LoVo (cell line): ENCODE measurements at regions not wholly inside any gene's neighbourhood (a gene's known extent, or its start where the extent isn't known, plus 50 kb on each side); places are given as distances from the start of the nearest gene placed in this dataset.
"Not testable (repeated sequence)": the region's sequence is repeated elsewhere in the genome, so short reads cannot be mapped to it uniquely, and the experiment has no call there.

Experiments used
- DNase-seq: peaks from one replicate; pipeline ENCODE4 v3.0.0-alpha.2; 2016; ENCODE audit warnings: low spot score

GRCh38 chr7:69402696-69403095 lies 195.6 kb upstream of the AUTS2 start:
- DNase-seq = no peak

DNA sequence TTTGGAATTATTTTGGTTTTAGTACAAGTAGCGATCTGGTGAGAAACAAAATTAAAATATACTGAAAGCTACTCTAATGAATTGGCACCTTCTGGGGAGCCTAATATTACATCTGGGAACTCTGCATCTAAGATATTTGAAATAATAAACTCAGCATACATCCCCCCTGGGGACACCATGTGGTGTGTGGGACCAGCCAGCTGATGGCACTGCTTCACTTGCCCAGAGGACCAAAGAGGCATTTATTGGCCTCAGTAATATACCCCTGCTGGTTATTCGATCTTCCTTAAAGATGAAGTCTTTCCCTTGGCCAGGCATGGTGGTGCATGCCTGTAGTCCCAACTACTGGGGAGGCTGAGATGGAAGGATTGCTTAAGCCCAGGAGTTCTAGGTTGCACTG lies 195.1 kb upstream of the AUTS2 start:
- no peak for DNase-seq

GRCh38 chr7:69411018-69411417 lies 187.3 kb upstream of the AUTS2 start:
- DNase-seq = no peak

GRCh38 chr7:69411466-69411865 lies 186.8 kb upstream of the AUTS2 start:
- no peak for DNase-seq

DNA sequence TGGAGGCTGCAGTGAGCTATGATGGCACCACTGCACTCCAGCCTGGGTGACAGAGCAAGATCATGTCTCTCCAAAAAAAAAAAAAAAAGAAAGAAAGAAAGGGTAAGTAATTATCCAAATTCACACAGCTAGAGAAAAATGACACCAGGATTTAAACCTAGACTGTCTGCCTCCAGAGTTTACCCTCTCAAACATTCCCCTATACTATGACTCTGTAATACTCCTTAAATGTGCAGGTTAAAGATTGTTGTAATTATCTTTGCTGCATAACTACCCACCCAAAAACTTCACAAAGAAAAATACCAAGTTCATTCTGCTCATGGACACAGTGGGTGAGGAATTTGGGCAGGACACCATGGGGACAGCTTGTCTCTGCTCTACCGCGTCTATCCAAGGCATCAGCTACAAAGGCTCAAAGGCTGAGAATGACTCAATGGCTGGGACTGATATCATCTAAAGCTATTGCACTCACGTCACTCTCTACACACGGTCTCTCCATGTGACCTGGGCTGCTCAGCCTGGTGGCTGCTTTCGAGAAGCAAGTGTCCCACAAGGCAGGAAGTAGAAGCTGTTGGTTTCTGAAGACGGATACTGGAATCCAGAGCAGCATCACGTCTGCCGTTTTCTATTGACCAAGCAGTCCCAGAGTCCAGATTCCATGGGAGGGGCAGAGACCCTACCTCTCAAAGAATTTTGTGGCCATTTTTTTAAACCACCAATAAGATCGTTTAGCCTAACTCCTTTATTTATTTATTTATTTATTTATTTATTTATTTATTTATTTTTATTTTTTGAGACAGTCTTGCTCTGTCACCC lies 185.7 kb upstream of the AUTS2 start:
- DNase-seq = peak; percentile 40

- no peak for DNase-seq
Measured at GRCh38 chr7:69414555-69414954, 183.7 kb upstream of the AUTS2 start.

DNA sequence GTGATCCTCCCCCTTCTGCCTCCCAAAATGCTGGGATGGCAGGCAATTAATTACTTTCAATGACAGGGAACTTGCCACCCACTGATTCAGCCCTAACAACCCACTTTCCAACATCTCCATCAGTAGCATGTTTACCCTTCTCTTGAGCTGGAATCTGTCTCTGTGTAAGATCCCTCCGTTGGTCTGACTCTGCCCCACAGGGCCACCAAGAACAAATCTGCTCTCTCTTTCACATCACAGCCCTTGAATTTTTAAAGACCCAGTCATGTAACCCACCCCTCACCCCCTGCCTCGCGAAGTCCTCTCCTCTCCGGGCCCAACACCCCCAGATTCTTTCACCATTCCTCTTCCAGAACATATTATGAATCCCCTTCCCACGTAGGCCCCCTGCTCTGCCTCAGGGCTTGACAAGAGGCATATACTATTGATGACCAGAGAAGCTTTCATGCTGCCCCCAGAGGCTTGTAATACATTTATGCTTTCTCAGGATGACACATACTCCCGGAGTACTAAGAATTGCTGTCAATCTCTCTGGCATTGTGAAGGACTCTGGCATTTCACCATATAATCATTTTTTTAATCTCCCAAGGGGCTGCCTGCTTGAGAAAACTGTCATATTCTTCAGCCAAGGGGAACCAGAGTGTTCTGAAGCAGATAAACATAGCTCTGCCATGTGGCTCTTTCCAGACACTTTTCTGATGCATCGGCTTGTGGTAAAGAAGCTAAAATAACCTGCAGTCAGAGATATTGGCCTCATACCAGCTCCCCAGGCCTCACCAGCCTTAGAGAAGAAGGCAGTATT lies 179.2 kb upstream of the AUTS2 start:
- no peak for DNase-seq

DNA sequence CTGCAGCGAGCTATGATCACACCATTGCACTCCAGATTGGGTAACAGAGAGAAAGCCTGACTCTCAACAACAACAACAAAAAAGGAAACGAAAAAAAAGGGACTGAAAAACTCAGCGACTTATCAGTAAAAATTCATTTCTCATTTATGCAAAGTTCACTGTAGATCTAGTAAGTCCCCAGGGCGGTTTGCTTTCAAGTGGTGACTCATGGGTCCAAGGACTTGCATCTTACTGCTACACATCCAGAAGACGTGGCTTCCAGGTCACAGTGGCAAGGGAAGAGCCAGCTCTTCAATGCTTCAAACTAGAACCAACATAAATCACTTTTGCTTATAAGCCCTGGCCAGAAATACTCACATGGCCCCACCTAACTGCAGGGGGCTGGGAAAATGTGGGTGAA lies 178.3 kb upstream of the AUTS2 start:
- no peak for DNase-seq

DNA sequence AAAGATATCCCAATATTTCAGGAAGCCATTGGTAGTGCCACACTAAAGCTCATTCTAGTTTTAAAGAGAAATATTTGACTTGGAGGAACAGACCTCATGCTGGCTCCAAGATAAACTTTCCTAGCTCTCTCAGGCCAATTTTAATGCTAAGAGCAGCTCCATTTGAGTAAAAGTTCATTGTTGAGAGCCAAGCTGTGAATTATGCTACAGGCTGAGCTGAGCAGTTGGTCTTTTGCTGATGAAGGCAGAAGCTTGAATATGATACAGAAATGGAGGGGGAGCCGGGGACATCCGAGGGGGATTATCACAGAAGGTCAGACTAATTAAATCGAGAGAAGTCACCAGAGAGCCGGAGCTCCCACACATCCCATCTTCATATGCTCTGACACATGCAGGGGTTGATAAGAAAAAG lies 175.7 kb upstream of the AUTS2 start:
- DNase-seq = no peak

DNA sequence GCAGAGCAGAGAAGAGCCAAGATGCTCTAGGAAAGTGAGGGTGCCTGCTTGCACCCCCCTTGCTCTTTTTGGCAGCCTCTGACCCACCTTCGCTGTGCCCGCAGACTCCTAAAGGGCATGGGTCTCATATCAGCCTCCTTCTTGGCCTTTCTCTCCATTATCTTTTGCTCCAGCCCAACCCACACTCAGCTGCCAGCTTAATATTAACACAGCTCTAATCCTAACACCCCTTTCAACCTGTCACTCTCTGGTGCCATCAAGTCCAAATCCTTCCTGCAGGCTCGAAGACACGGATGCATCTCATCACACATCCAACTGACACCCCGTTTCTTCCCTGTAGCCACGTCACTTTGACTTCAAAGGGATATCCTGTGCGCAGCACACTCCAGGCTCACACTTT lies 171.6 kb upstream of the AUTS2 start:
- DNase-seq = no peak

- DNase-seq = no peak
Measured at GRCh38 chr7:69428089-69428488, 170.2 kb upstream of the AUTS2 start.

DNA sequence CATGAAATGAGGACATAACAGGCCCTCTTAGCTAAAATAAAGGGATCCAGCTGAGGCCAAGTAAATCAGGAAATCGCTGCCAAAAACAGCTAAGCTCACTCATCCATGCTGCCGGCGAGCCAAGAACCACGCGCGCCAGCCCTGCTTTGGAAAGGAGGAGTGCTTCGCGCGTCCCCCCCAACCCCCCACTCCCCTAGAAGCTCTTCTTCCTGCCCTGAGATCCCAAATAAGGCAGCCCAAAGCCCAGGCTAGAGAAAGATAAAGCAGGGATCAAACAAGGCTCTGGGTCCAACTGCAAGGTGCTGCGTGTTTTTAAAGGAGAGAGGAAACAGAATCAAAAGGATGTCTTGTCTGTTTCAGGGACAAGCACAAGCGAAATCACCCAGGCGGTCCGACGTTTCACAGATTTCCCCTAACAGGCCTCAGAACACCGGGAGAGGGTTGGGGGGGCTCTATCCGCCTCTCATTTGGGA lies 168.3 kb upstream of the AUTS2 start:
- DNase-seq = no peak

GRCh38 chr7:69430384-69431021 lies 167.8 kb upstream of the AUTS2 start:
- no peak for DNase-seq

DNA sequence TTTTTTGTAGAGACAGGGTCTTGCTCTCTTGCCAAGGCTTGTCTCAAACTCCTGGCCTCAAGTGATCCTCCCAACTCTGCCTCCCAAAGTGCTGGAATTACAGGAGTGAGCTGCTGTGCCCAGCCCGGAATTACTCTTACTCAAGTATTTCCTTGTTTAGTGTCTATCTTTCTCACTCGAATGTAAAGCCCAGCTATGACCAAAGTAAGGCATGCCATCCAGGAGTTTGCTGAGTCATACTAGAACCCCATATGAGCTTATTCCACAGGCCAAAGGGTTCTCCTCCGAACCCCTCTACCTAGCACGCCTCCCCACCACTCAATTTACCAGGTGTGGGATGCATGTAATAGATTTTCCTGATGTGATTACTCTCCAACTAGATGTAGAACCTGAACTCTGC lies 166.6 kb upstream of the AUTS2 start:
- DNase-seq = no peak

GRCh38 chr7:69432276-69432675 lies 166.0 kb upstream of the AUTS2 start:
- not testable (repeated sequence) for DNase-seq

DNA sequence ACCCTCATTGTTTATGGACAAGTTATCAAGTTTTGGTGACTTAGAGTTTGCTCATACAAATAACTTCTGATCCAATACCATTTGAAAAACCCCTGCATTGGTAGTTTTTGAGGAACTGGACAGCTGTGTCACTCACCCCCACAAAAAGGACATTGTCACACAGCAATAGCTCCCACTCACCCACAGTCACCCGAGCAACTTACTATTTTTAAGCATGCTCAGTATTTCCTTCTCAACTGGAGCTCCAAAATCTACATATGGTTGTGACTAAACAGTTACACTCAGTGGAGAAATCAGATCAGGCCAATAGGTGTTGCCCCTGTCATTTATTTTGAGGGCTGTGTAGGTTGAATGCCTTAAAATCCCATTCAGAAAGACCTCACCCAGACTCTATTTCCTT lies 165.2 kb upstream of the AUTS2 start:
- no peak for DNase-seq

GRCh38 chr7:69434398-69434815 lies 163.9 kb upstream of the AUTS2 start:
- DNase-seq = no peak

- no peak for DNase-seq
Measured at GRCh38 chr7:69435711-69436110, 162.6 kb upstream of the AUTS2 start.

- DNase-seq = no peak
Measured at GRCh38 chr7:69436946-69437345, 161.3 kb upstream of the AUTS2 start.

GRCh38 chr7:69438584-69439412 lies 159.5 kb upstream of the AUTS2 start:
- no peak for DNase-seq

DNA sequence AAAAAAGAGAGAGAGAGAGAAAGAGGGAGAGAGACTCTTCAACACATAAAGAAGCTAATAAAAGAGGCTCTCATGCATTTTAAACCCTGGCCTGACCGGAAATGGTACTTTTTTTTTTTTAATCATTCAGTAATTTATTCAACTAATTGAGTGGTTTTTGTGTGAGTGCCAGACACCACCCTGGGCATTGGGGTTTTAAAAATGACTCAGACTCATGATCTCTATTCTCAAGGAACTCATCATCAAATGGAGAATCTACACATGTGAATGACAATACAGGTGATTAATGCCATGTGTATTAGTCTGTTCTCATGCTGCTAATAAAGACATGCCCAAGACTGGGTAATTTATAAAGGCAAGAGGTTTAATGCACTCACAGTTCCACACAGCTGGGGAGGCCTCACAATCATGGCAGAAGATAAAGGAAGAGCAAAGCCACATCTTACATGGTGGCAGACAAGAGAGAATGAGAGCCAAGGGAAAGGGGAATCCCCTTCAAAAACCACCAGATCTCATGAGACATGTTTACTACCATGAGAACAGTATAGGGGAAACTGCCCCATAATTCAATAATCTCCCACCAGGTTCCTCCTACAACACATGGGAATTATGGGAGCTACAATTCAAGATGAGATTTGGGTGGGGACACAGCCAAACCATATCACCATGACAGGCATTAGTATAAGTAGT lies 158.5 kb upstream of the AUTS2 start:
- DNase-seq = no peak
